Fibroblast of the aortic adventitia (primary cell): ENCODE measurements at regions not wholly inside any gene's neighbourhood (a gene's known extent, or its start where the extent isn't known, plus 50 kb on each side); places are given as distances from the start of the nearest gene placed in this dataset.
"Not testable (repeated sequence)": the region's sequence is repeated elsewhere in the genome, so short reads cannot be mapped to it uniquely, and the experiment has no call there.

Source experiments
- DNase-seq: peaks from one replicate; pipeline ENCODE4 v3.0.0-alpha.2; 2010; ENCODE audit warnings: low read depth
- H3K4me3 ChIP-seq: 2 replicates; pipeline ENCODE4 v1.5.1; 2011; ENCODE audit warnings: low read depth, mild to moderate bottlenecking, control low read depth, low read length, moderate library complexity
- TF ChIP-seq, protein P1 (sequence below): IDR thresholded peaks from 2 replicates; pipeline ENCODE4 v1.5.1; 2011; ENCODE audit warnings: mild to moderate bottlenecking, low read length, control low read depth, inconsistent platforms; ENCODE audit not compliant: insufficient read depth

DNA sequence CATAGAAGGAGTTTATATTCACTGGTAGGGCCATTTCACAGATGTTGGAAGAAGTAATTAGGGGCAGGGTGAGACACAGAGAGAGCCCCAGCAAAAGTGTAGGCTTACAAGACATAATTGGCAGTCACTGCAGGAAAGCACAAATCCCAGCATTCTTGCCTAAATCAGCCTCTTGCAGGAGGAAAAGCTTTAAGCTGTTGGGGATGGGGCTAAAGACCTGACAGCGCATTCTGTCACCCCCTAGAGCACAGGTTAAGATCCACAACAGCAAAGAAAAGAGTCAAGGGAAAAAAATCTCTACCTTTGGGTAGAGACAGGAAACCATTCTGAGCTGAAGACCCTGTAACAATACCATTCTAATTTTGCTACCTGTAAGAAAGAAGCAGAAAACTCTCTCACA lies 409.0 kb downstream of the DAD1 start:
- no peak overlapping the region for H3K4me3 ChIP-seq
- TF ChIP-seq, protein P1, sequence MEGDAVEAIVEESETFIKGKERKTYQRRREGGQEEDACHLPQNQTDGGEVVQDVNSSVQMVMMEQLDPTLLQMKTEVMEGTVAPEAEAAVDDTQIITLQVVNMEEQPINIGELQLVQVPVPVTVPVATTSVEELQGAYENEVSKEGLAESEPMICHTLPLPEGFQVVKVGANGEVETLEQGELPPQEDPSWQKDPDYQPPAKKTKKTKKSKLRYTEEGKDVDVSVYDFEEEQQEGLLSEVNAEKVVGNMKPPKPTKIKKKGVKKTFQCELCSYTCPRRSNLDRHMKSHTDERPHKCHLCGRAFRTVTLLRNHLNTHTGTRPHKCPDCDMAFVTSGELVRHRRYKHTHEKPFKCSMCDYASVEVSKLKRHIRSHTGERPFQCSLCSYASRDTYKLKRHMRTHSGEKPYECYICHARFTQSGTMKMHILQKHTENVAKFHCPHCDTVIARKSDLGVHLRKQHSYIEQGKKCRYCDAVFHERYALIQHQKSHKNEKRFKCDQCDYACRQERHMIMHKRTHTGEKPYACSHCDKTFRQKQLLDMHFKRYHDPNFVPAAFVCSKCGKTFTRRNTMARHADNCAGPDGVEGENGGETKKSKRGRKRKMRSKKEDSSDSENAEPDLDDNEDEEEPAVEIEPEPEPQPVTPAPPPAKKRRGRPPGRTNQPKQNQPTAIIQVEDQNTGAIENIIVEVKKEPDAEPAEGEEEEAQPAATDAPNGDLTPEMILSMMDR, result no peak
- no peak for DNase-seq

DNA sequence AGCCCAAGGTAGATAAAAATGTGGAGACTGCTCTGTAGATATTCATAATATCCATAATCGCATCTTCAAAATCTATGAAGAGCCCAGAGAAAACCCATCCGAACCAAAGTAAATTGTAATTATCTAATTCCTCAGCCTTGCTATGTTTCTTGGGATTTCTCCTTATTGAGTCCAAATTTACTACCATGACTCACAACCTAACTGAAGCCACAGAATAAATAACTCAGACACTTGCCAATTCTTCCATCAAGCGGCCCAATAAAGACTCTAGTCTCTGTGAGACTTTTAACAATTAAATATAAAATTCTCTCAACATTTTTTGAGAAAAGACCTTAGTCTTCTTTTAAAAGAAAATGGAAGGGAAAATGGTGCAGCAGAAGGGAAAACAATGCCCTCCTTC lies 409.8 kb downstream of the DAD1 start:
- no peak overlapping the region for H3K4me3 ChIP-seq
- DNase-seq, result no peak
- TF ChIP-seq, protein P1, result no peak

DNA sequence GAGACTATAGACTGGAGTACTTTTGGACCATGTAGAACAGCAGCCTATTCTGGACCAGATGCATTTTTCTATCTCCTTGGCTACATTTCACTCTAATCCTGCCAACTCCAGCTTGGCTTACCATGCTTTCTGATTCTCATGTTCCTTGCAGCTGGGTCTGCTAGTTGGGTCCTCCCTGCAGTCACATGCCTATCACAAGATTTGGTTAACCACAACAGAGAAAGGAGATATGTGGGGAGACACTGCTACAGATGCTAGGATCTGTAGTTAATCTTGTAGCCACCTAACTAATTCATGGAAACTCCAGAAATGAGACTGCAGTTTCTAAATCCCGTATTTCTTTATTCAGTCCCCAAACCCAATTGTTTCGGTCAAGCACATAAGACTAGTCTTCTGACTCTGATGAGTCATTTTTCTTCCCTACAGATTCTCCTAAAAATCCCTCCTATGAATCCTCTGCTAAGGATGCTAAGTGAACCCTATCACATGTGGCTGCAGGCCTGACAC lies 410.6 kb downstream of the DAD1 start:
- TF ChIP-seq, protein P1, result no peak
- DNase-seq, result peak; percentile 9

DNA sequence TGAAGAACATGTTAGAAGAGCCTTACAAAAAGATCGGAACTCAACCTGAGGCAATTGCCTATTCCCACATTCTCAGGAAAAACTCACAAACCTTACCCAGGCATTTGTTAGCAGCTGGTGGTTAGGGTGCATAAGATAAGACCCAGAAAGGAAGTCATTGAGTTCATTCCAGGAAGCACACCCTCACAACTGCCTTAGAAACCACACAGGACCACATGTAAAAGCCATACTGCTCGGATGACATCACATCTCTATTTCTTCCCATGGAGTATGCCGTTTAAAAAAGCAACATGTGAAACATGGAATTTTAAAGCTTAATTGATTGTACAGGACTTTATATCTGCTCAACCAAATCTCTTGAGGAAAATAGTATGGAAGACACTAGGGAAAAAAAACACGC lies 411.2 kb downstream of the DAD1 start:
- DNase-seq, result no peak
- TF ChIP-seq, protein P1, result no peak
- H3K4me3 ChIP-seq, result no peak overlapping the region

More for the DNA sequence above, 410.6 kb downstream of the DAD1 start:
- no peak overlapping the region for H3K4me3 ChIP-seq

DNA sequence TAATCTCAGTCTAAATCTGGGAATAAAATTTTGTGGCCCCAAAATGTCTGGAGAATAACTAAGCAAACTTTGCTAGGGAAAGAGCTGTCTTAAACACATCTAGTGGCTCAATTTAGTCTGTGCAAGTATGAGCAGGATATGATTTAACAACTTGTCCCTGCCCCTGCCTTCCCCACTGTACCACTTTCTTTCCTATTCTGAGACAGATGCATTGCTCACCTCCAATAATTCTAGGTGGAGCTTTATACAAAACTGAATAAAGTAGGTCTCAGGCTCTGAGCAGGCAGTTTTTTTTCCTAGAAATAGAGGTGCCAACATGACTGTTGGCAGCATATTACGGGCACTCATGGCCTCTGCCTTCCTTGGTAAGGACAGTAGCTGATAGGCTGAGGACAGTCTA lies 412.1 kb downstream of the DAD1 start:
- no peak for DNase-seq
- no peak overlapping the region for H3K4me3 ChIP-seq
- TF ChIP-seq, protein P1, result no peak

DNA sequence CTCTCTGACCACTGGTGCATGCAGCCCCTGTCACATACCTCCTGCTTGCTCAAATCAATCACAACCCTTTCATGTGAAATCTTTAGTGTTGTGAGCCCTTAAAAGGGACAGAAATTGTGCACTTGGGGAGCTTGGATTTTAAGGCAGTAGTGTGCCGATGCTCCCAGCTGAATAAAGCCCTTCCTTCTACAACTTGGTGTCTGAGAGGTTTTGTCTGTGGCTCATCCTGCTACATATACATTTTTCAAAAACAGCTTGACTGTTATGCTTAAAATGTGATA lies 413.8 kb downstream of the DAD1 start:
- DNase-seq, H3K4me3 ChIP-seq: not testable (repeated sequence)

DNA sequence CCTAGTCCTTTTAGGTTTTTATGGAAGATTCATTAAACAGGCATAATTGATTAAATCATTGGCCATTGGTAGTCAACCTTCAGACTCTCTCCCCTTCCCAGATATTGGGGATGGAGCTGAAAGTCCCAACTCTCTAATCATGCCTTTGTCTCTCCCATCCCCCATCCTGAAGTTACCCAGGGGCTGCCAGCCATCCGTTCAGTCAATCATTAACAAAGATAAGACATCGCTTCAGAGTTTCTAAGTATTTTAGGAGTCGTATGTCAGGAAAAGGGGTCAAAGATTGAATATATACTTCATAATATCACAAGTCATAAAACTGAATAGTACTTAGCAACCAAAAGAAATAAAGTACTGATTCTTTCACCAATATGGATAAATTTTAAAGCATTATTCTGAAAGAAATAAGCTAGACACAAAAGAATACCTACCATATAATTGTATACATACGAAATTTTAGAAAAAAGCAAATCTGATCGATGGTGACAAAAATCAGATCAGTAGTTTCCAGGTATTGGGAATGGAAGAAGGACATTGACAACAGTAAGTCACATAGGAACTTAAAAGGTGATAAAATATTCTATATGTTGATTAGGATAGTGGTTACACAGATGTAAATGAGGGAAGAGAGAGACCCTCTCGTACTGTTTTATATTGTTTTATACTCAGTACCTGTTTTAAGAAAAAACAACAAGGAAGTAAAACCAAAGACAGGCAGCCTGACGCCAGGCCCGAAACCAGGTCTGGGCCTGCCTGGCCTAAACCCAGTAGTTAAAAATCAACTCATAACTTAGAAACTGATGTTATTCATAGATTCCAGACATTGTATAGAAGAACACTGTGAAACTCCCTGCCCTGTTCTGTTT lies 414.4 kb downstream of the DAD1 start:
- TF ChIP-seq, protein P1, result no peak
- no peak overlapping the region for H3K4me3 ChIP-seq
- no peak for DNase-seq
